ENCODE measurements at regions not wholly inside any gene's neighbourhood (a gene's known extent, or its start where the extent isn't known, plus 50 kb on each side); places are given as distances from the start of the nearest gene placed in this dataset.

DNA sequence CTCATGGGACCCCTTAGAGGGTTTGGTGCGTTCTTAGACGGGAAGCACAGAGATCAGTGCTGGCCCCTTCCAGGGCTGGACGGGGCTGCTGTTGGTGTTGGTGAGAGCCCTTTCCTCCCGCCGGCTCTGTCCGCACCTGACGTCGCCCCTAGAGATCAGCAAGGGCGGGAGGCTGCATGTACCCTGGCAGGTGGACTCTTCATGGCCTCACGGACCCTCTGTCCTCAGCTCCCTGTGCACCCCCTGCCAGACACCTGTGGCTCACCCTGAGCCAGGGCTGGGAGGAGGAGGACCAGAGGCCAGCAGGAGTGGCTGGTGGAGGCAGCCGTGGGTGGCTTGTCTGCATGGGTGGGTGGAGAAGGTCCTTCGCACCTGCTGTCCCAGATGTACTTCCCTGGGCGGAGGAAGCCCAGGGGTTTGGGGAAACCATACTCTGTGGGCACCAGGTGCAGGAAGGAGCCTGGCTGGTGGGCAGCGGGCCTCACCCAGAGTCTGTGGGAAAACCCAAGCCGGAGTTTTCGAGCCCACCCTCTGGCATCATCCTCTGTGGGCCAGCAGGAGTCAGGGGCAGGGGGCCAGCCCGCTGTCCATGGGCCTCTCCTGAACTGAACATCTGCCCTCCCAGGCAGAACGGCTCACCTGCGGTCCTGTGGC lies 348.6 kb downstream of the SEC14L1 start:
- Mint-ChIP-seq H3K27me3 (no peaks in the 10 kb centered on the region), H3K4me1 (peaks cover 10% of the 10 kb centered on the region), H3K36me3 (ENCODE audit: low read depth) (peaks cover 4% of the 10 kb centered on the region), H3K4me3 (no peak overlapping the region), H3K27ac (no peak overlapping the region)
- ATAC-seq (no peak), DNase-seq (no peak)
- H3K9me3 ChIP-seq (ENCODE audit: control insufficient read depth, low read length, poor library complexity, severe bottlenecking), result no peaks in the 10 kb centered on the region

DNA sequence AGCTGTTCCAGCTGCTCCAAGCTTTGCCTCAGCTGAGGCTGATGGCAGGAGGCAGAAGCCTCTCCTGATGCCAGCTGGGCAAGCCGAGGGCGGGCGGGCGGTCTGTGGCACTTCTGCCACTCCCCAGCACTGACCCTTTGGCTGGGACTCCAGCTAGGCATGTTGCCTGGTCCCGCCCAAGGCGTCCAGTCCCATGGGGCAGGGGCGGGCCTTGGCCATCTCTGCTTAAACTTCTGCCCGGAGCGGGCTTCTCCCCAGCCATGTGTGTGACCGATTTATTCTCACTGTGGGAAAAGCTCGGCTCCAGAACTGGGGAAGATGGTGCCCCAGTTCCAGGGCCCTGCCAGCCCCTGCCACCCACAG lies 349.1 kb downstream of the SEC14L1 start:
- H3K27me3 Mint-ChIP-seq, result no peaks in the 10 kb centered on the region
- ATAC-seq (no peak), DNase-seq (no peak)
- H3K27ac Mint-ChIP-seq, result no peak overlapping the region
- H3K4me3 Mint-ChIP-seq, result no peak overlapping the region
- peaks cover 11% of the 10 kb centered on the region for H3K4me1 Mint-ChIP-seq
- no peaks in the 10 kb centered on the region for H3K9me3 ChIP-seq (ENCODE audit: control insufficient read depth, low read length, poor library complexity, severe bottlenecking)
- H3K36me3 Mint-ChIP-seq (ENCODE audit: low read depth), result peaks cover 4% of the 10 kb centered on the region

DNA sequence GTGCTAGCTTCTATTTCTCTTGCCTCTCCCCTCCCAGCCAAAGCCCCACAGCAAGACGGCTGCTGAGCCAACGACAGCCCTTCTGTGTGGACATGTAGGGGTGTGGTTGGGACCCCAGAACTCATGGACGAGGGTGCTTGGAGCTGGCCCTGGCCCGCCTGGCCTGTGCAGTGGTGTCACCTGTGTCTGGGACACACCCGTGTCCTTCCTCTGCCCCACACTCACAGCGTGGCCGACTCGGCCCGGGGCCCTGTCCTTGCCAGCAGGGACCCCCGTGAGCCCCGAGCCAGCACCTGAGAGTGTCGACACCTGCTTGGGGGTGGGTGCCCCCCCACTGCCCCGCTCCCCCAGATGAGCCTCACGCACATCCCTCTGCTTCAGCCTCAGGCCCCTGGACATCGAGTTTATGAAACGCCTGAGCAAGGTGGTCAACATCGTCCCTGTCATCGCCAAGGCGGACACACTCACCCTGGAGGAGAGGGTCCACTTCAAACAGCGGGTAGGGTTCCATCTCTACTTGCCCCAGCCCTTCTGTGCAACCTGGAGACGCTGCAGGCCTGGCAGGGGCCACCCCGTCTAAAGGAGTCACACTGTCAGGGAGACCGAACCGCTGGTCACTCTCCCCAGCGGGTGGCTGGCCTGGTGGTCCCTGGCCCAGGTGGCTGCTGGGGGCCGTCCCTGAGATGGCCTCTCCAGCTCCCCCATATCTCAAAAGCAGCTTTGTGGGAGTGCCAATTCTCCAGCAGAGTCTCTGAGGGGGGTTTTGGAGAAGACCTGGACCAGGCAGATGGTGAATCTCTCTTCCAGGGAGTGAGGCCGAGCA lies 349.8 kb downstream of the SEC14L1 start:
- no peak for DNase-seq
- Mint-ChIP-seq H3K4me3 (no peak overlapping the region), H3K4me1 (peaks cover 13% of the 10 kb centered on the region), H3K27ac (peak overlapping the region; percentile 29), H3K27me3 (no peaks in the 10 kb centered on the region), H3K36me3 (ENCODE audit: low read depth) (peaks cover 4% of the 10 kb centered on the region)
- no peak for ATAC-seq
- no peaks in the 10 kb centered on the region for H3K9me3 ChIP-seq (ENCODE audit: control insufficient read depth, low read length, poor library complexity, severe bottlenecking)

DNA sequence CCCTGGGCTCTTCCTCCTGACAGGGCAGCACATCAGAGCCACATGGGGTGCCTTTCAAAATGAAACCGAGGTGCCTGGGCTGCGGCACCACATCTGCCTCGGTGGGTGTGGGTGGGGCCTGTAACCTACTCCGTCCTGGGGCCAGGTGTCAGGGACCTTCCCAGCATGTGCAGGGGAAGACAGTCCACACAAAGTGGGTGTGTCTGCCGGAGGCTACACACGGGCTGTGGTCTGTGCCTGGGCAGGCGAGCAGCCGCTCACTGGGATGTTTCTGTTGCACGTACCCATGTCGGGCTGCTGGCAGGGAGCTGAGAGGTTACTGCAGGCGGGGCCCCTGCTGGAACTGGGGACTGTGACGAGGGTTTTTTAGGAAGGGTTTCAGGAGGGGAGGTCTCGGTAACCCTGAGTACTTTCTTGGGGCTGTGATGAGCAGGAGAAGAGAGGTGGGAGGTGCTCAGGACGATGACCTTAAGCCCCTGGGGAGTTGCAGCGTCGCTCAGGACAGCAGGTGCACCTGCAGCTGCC lies 351.2 kb downstream of the SEC14L1 start:
- Mint-ChIP-seq H3K4me1 (peaks cover 10% of the 10 kb centered on the region), H3K4me3 (no peak overlapping the region), H3K27ac (peak overlapping the region; percentile 83), H3K27me3 (no peaks in the 10 kb centered on the region), H3K36me3 (ENCODE audit: low read depth) (no peaks in the 10 kb centered on the region)
- ATAC-seq, result peak; percentile 57
- peak in 1 of 3 donors; percentile 40 for DNase-seq
- H3K9me3 ChIP-seq (ENCODE audit: control insufficient read depth, low read length, poor library complexity, severe bottlenecking), result no peaks in the 10 kb centered on the region

DNA sequence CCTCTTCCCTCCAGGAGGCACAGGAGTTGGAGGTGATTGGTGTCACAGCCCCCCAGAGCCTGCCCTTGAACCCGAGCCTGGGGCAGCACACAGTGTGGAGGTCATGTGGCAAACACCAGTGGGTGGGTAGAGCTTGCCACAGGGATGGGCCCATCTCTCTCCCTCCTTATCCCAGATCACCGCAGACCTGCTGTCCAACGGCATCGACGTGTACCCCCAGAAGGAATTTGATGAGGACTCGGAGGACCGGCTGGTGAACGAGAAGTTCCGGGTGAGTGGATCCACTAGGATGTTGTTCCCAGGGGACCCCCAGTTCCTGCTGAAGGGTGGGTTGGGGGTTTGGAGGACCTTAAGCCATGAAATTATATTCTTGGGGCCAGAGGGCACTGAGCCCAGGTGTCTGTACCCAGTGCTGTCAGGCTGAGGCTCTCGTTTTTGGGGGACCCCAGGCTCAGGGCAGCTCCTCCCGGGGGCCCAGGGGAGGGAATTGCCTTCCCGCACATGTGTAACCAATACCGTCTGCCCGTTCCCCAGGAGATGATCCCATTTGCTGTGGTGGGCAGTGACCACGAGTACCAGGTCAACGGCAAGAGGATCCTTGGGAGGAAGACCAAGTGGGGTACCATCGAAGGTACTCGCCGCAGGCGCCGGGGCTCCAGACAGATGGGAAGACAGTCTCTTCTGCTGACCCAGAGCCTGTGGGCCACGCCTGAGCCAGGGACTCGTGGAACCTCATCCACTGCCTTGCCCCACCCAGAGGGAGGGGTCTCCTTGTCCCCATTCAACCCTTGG lies 351.9 kb downstream of the SEC14L1 start:
- H3K4me3 Mint-ChIP-seq, result no peak overlapping the region
- H3K36me3 Mint-ChIP-seq (ENCODE audit: low read depth), result no peaks in the 10 kb centered on the region
- peak overlapping the region; percentile 87 for H3K27ac Mint-ChIP-seq
- no peak for ATAC-seq
- DNase-seq, result peak in 1 of 3 donors; percentile 5
- H3K27me3 Mint-ChIP-seq, result no peaks in the 10 kb centered on the region
- H3K9me3 ChIP-seq (ENCODE audit: control insufficient read depth, low read length, poor library complexity, severe bottlenecking), result no peaks in the 10 kb centered on the region
- peaks cover 10% of the 10 kb centered on the region for H3K4me1 Mint-ChIP-seq

DNA sequence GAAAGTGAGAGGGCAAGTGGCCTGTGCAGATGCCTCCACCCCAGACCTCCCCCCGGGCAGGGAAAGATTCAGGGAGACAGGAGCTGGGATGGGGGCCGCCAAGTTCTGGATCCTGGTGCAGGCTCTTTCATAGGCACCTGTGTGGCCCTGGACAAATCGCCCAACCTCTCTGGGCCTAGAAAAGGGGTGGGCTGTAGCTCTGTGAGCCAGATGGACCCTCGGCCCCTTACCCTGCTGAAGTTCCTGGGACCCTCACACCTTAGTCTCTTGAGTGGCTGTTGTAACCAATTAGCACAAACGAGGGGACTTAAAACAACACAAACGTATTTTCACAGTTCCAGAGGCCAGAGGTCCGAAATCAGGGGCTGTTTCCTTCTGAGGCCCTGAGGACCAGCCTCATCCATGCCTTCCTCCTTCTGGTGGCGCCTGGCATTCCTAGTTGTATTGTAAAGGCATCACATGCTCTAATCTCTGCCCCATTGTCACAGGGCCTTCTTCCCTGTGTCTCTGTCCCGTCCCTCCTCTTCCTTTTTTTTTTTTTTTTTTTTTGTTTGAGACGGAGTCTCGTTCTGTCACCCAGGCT lies 352.6 kb downstream of the SEC14L1 start:
- ATAC-seq, result no peak

DNA sequence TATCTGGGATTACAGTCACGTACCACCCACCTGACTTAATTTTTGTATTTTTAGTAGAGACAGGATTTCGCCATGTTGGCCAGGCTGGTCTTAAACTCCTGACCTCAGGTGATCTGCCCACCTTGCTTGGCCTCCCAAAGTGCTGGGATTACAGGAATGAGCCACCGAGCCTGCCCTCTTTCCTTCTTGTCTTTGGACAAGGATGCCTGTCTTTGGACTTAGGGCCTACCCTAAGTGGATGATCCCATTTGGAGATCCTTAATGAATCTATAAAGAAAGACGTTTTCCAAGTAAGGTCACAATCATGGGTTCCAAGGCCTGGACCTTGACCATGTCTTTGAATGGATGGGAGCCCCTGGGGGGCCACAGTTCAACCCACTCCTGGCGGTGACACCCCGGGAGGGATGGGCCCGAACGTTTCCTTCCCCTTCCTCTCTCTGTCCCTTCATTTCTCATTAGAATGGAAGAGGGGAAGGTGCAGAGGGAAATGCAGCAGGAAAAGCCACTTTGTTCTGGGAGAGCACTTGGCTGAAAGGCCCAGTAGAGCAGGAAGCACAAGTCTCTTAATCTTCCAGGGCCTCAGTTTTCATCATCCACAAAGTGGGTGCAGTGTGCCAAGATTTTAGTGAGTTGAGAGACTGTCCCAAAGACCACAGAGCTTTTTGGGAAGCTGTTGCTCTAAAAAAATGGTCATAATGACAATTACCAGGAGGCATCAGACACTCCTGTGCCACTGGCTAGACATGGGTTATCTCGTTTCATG lies 353.3 kb downstream of the SEC14L1 start:
- DNase-seq (peak in 1 of 3 donors; percentile 2), ATAC-seq (no peak)
- Mint-ChIP-seq H3K4me1 (peaks cover 10% of the 10 kb centered on the region), H3K4me3 (no peak overlapping the region), H3K27me3 (no peaks in the 10 kb centered on the region), H3K36me3 (ENCODE audit: low read depth) (no peaks in the 10 kb centered on the region), H3K27ac (peak overlapping the region; percentile 87)
- no peaks in the 10 kb centered on the region for H3K9me3 ChIP-seq (ENCODE audit: control insufficient read depth, low read length, poor library complexity, severe bottlenecking)

More for the DNA sequence above, 352.6 kb downstream of the SEC14L1 start:
- peaks cover 10% of the 10 kb centered on the region for H3K4me1 Mint-ChIP-seq
- H3K9me3 ChIP-seq (ENCODE audit: control insufficient read depth, low read length, poor library complexity, severe bottlenecking), result no peaks in the 10 kb centered on the region
- no peaks in the 10 kb centered on the region for H3K27me3 Mint-ChIP-seq
- H3K27ac Mint-ChIP-seq, result peak overlapping the region; percentile 87
- peak in 1 of 3 donors; percentile 1 for DNase-seq
- no peak overlapping the region for H3K4me3 Mint-ChIP-seq
- no peaks in the 10 kb centered on the region for H3K36me3 Mint-ChIP-seq (ENCODE audit: low read depth)

DNA sequence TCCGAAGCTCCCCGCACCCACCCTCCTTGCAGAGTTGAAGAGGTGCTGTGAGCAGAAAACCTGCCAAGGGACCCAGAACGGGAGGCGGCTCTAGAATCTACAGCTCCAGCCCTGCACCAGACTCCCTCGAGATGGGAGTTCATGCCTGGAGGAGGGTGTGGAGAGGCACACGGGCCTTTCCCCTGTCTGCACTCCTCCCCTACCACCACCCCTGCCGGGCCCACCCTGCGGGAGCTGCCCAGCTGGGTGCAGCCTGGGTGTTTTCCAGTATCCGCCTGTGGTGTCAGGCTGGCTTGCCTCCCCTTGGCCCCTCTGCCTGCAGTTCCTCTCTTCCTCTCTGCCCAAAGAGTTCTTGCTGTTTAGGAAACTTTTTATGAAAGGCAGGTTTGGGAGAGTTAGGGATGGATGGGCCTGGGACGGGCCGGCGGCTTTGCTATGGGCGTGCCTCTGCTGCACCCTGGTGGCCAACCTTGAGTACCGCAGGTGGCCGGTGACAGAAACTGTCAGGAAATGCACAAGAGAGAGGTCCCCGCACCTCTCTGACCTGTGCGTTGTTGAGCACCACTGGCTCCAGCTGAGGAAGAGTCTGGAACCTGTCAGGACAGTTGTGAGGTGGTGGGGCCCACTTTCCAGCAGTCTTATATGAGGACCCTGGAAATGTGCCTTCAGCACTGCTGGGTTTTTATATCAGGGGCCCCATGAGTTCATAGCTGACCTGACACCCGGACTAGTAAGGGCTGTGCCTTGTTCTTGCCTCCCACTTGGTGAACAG lies 354.1 kb downstream of the SEC14L1 start:
- Mint-ChIP-seq H3K27me3 (no peaks in the 10 kb centered on the region), H3K27ac (peak overlapping the region; percentile 78), H3K4me1 (peaks cover 16% of the 10 kb centered on the region), H3K4me3 (peak overlapping the region; percentile 15), H3K36me3 (ENCODE audit: low read depth) (peaks cover 3% of the 10 kb centered on the region)
- peak; percentile 62 to 74 (median 71) for DNase-seq
- H3K9me3 ChIP-seq (ENCODE audit: control insufficient read depth, low read length, poor library complexity, severe bottlenecking), result no peaks in the 10 kb centered on the region
- ATAC-seq, result peak; percentile 80

DNA sequence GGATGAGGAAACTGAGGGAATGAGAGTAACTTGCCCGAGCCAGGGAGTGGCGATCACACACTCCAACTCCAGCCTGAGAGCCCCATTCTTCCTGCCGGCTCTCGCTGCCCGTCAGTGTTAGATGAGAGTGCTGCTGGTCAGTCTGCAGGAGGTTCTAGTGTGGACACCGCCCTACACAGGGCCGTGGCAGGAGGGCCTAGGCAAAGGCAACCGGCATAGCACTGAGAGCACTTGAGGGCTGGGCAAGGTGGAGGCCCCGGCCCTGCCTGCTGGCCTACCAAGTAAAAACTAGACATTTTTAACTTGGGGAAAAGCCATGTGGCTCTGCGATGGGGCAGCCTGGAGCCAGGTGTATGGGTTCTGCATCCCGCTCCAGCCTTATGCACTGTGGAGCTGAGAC lies 354.8 kb downstream of the SEC14L1 start:
- no peaks in the 10 kb centered on the region for H3K9me3 ChIP-seq (ENCODE audit: control insufficient read depth, low read length, poor library complexity, severe bottlenecking)
- DNase-seq, result no peak
- Mint-ChIP-seq H3K4me1 (peaks cover 16% of the 10 kb centered on the region), H3K36me3 (ENCODE audit: low read depth) (peaks cover 3% of the 10 kb centered on the region), H3K27ac (peak overlapping the region; percentile 78), H3K4me3 (no peak overlapping the region), H3K27me3 (no peaks in the 10 kb centered on the region)
- ATAC-seq, result no peak

DNA sequence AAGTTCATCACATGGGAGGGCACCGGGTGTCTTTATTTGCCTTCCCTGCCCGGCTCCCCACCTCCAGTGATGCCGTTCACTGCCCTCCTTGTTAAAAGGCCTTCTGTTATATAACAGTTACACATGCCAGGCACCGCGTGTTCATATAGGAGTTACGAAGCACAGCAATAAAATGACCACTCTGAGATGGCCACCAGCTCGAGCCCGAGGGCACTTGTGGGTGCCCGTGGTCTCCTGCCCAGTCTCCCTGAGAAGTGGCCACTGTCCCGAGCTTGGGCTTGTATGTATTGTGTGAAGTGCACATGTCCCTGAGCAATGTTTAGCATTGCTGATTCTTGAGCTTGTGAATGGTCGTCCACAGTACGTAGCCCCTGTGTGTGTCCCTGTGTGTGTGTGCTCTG lies 355.6 kb downstream of the SEC14L1 start:
- Mint-ChIP-seq H3K27ac (peak overlapping the region; percentile 78), H3K4me3 (peak overlapping the region; percentile 15), H3K4me1 (peaks cover 16% of the 10 kb centered on the region), H3K27me3 (no peaks in the 10 kb centered on the region), H3K36me3 (ENCODE audit: low read depth) (peaks cover 3% of the 10 kb centered on the region)
- ATAC-seq (no peak), DNase-seq (no peak)
- H3K9me3 ChIP-seq (ENCODE audit: control insufficient read depth, low read length, poor library complexity, severe bottlenecking), result no peaks in the 10 kb centered on the region

DNA sequence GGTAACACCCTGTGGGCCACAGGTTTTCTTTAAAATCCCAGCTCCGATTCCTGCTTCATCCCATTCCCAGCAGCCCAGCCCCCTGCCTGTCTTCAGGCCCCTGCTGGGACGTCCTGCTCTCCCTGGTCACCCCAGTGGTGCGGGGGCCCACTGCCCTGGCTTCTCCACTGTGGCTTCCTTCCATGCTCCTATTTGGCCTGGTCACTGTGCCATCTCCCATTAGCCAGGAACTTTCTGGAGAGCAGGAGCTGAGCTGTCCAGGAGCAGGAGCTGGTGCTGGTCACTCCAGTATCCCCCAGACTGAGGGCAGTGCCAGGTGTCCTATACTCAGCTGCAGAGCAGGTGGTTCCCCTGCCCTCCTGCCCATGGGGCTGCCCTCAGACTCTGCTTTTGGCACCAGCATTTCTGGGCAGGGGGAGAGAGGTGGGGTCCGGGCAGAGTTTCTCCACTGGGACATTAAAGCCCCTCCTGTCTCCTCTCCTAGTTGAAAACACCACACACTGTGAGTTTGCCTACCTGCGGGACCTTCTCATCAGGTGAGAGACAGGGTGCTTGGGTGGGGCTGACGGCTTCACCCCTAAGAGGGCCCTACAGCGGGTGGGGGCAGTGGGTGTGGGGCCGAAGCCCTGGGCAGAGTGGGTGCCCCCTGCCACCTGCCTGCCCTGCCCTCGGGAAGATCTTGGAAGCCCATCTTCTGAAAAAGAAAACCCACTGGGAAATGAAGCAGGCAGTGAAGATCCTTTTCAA lies 356.2 kb downstream of the SEC14L1 start:
- ATAC-seq, result no peak
- H3K36me3 Mint-ChIP-seq (ENCODE audit: low read depth), result peaks cover 3% of the 10 kb centered on the region
- H3K4me1 Mint-ChIP-seq, result peaks cover 15% of the 10 kb centered on the region
- H3K4me3 Mint-ChIP-seq, result peak overlapping the region; percentile 15
- H3K27me3 Mint-ChIP-seq, result no peaks in the 10 kb centered on the region
- DNase-seq, result no peak
- no peaks in the 10 kb centered on the region for H3K9me3 ChIP-seq (ENCODE audit: control insufficient read depth, low read length, poor library complexity, severe bottlenecking)
- H3K27ac Mint-ChIP-seq, result no peak overlapping the region
